Type B pancreatic cell (in vitro differentiated cells): ENCODE measurements at regions not wholly inside any gene's neighbourhood (a gene's known extent, or its start where the extent isn't known, plus 50 kb on each side); places are given as distances from the start of the nearest gene placed in this dataset.

Experiments used
- DNase-seq: peaks from one replicate; pipeline ENCODE4 v3.0.0; 2021; ENCODE audit warnings: mixed read lengths; ENCODE audit not compliant: unreplicated experiment; ENCODE audit errors: extremely low spot score
- H3K27ac Mint-ChIP-seq: 2 replicates; pipeline ENCODE4 v1.8.0; 2021; ENCODE audit warnings: mild to moderate bottlenecking, mixed read lengths
- H3K27me3 Mint-ChIP-seq: 2 replicates; pipeline ENCODE4 v1.8.0; 2021; ENCODE audit warnings: mixed read lengths
- H3K36me3 Mint-ChIP-seq: 2 replicates; pipeline ENCODE4 v1.8.0; 2021; ENCODE audit warnings: mixed read lengths
- H3K4me1 Mint-ChIP-seq: one replicate; pipeline ENCODE4 v1.8.0; 2021; ENCODE audit warnings: mixed read lengths; ENCODE audit not compliant: unreplicated experiment
- H3K4me3 Mint-ChIP-seq: 2 replicates; pipeline ENCODE4 v1.8.0; 2021; ENCODE audit warnings: mild to moderate bottlenecking, mixed read lengths
- H3K9me3 Mint-ChIP-seq: 2 replicates; pipeline ENCODE4 v1.8.0; 2021; ENCODE audit warnings: mixed read lengths
- TF ChIP-seq, protein P1 (sequence below): fragments of 200-600 bp; sonication (generic); conservative IDR thresholded peaks from 2 replicates; pipeline ENCODE4 v1.5.0; 2021; ENCODE audit warnings: antibody characterized with exemption, mild to moderate bottlenecking

DNA sequence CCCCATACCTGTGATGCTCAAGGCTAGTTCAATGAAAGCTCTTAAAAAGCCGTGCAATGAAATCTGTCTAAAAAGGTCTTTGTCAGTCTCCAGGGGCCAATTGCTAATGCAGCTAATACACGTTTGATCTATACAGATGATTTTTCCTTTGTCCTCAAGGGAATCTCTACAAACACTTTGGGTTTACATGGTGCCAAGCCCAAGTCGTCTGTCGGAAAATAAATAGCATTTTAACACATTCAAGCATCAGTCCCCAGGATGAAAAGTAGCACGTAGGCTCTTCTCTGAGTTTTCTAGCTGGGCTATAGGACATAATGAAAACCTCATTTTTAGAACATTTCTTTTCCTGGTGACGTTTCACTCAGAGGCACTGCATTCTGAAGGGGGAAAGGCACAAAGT lies 477.4 kb upstream of the WWC1 start:
- TF ChIP-seq, protein P1, sequence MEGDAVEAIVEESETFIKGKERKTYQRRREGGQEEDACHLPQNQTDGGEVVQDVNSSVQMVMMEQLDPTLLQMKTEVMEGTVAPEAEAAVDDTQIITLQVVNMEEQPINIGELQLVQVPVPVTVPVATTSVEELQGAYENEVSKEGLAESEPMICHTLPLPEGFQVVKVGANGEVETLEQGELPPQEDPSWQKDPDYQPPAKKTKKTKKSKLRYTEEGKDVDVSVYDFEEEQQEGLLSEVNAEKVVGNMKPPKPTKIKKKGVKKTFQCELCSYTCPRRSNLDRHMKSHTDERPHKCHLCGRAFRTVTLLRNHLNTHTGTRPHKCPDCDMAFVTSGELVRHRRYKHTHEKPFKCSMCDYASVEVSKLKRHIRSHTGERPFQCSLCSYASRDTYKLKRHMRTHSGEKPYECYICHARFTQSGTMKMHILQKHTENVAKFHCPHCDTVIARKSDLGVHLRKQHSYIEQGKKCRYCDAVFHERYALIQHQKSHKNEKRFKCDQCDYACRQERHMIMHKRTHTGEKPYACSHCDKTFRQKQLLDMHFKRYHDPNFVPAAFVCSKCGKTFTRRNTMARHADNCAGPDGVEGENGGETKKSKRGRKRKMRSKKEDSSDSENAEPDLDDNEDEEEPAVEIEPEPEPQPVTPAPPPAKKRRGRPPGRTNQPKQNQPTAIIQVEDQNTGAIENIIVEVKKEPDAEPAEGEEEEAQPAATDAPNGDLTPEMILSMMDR = no peak
- Mint-ChIP-seq H3K4me3 (no peak overlapping the region), H3K27me3 (no peaks in the 10 kb centered on the region), H3K9me3 (no peaks in the 10 kb centered on the region), H3K27ac (no peak overlapping the region), H3K4me1 (peaks cover 47% of the 10 kb centered on the region), H3K36me3 (no peaks in the 10 kb centered on the region)
- no peak for DNase-seq

DNA sequence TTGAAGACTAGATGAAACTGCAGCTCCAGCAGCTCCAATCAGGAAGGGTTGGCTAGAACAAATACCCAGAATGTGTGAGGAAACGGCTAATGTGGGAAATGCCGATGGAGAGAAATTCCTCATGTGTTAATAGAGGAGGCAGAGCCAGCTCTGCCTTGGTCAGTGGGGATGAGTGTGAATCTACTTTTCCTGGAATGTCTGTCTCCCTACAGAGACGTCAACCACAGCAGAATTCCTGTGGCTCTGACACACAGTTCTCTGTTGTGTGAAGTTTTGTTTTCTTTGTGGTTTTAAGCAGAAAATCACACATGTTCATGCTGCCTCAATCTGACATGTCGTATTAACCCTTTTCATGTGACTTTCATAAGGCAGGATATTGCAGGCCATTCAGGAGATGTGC lies 476.6 kb upstream of the WWC1 start:
- H3K27me3 Mint-ChIP-seq = no peaks in the 10 kb centered on the region
- H3K4me1 Mint-ChIP-seq = peaks cover 51% of the 10 kb centered on the region
- no peak overlapping the region for H3K27ac Mint-ChIP-seq
- no peak overlapping the region for H3K4me3 Mint-ChIP-seq
- DNase-seq = no peak
- TF ChIP-seq, protein P1 = no peak
- H3K36me3 Mint-ChIP-seq = no peaks in the 10 kb centered on the region
- no peaks in the 10 kb centered on the region for H3K9me3 Mint-ChIP-seq

DNA sequence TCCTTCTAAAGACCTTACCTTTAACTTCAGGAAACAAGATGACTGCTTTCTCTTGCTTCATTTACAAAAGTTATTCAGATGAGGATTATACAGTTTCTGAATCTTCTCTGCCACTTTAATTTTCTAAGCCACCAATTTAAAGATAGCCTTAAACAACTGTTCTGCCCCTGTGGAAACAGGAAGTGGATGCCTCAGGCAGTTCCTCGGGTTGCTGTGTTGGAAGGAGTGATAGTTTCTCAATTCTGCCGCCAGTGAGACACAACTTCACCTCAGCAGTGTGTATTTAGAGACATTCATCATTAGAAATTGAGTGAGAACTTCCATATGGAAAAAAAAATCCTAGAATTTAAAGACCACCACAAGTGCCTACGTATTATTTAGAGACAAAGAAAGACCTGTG lies 475.1 kb upstream of the WWC1 start:
- Mint-ChIP-seq H3K27ac (no peak overlapping the region), H3K4me1 (peaks cover 54% of the 10 kb centered on the region), H3K9me3 (no peaks in the 10 kb centered on the region), H3K36me3 (peaks cover 3% of the 10 kb centered on the region), H3K27me3 (peaks cover 4% of the 10 kb centered on the region), H3K4me3 (no peak overlapping the region)
- DNase-seq = no peak
- TF ChIP-seq, protein P1 = no peak

DNA sequence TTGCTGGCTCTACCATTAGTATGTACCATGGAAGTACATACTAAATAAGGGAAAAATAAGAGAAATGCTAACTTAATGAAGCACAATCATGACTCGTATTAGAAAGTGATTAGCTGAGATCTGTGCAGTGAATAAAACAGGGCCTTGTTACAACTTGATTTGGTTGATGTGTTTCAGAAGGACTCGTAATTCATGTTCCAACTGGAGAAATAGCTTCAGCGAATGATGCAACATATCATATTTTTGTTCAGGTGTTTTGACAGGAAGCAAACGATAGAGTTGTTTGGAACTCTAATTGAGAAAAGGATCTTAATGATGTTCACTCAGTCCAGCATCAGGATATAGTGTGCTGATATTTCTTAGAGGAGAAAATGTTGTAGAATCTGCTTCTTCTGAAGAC lies 474.6 kb upstream of the WWC1 start:
- no peak overlapping the region for H3K4me3 Mint-ChIP-seq
- peaks cover 58% of the 10 kb centered on the region for H3K4me1 Mint-ChIP-seq
- H3K36me3 Mint-ChIP-seq = peaks cover 3% of the 10 kb centered on the region
- TF ChIP-seq, protein P1 = no peak
- no peak overlapping the region for H3K27ac Mint-ChIP-seq
- H3K9me3 Mint-ChIP-seq = no peaks in the 10 kb centered on the region
- H3K27me3 Mint-ChIP-seq = peaks cover 4% of the 10 kb centered on the region
- DNase-seq = no peak

DNA sequence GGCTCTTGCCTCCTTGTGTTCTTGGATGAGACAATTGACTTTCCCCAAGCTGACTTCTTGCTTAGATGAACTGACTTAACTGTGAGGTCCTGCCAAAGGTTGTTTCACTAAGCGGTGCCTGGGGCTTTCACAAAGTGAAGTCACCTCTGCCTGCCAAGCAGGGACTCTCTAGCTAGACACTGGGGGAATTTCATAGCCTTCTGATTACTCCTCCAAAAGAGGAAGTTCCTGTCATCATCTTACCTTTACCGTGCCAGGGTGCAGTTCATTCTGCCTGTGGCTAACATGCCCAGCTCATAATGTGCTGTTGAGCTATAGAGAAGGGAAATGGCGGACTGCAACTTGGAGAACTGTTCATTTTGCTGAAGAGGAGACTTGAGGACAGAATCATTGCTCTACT lies 472.0 kb upstream of the WWC1 start:
- Mint-ChIP-seq H3K36me3 (peaks cover 3% of the 10 kb centered on the region), H3K9me3 (no peaks in the 10 kb centered on the region), H3K27ac (no peak overlapping the region), H3K4me3 (no peak overlapping the region), H3K27me3 (peaks cover 4% of the 10 kb centered on the region), H3K4me1 (peaks cover 53% of the 10 kb centered on the region)
- TF ChIP-seq, protein P1 = no peak
- no peak for DNase-seq
